Fibroblast of lung (primary cell): ENCODE measurements at regions not wholly inside any gene's neighbourhood (a gene's known extent, or its start where the extent isn't known, plus 50 kb on each side); places are given as distances from the start of the nearest gene placed in this dataset.

Experiments used
- CTCF ChIP-seq, 2 donors: IDR thresholded peaks in 1 of 2; conservative IDR thresholded peaks in 1 of 2; 1 replicate in 1 of 2; 2 replicates in 1 of 2; pipeline ENCODE4 v1.5.1; 2011 to 2012; ENCODE audit warnings: low read length in 2 of 2, control low read depth in 1 of 2, inconsistent platforms in 1 of 2, low read depth in 1 of 2, mild to moderate bottlenecking in 1 of 2
- EZH2 ChIP-seq: IDR thresholded peaks from 2 replicates; pipeline ENCODE4 v1.5.1; 2012; ENCODE audit warnings: low read length, control low read depth, mild to moderate bottlenecking; ENCODE audit errors: missing control alignments

- TF ChIP-seq CTCF (conservative IDR thresholded peaks at IDR 0.05 in 1 of 2, IDR thresholded peaks at IDR 0.05 in 1 of 2; ENCODE audit: low read depth in 1 of 2, low read length in 2 of 2) (no peak), EZH2 (no peak)
Observed at GRCh38 chr12:91276509-91276908, 93.9 kb upstream of the DCN start.
